ENCODE measurements at regions not wholly inside any gene's neighbourhood (a gene's known extent, or its start where the extent isn't known, plus 50 kb on each side); places are given as distances from the start of the nearest gene placed in this dataset.

DNA sequence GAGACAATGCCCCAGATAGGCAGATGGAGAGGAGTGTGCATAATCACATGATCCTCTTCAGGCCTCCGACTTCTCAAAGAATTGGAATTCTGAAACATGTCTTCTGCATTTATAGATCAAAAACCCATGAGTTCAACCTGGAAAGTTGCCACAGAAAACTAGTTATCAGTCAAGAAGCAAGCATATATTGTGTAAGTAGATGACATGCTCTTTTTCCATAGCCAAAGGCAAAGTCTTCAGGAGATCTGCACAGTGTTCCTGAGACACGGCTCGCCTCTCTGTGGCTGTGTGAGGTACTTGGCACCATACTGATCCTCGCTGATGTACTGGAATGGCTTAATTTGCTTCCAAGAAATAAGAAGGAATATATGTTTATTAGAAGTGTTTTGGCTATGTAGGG, 213.5 kb upstream of the MKI67 start:
- no peak for TF ChIP-seq EZH2 (IDR thresholded peaks at IDR 0.05; ENCODE audit: borderline replicate concordance, low read depth, low read length, severe bottlenecking)
- TF ChIP-seq, protein P1, sequence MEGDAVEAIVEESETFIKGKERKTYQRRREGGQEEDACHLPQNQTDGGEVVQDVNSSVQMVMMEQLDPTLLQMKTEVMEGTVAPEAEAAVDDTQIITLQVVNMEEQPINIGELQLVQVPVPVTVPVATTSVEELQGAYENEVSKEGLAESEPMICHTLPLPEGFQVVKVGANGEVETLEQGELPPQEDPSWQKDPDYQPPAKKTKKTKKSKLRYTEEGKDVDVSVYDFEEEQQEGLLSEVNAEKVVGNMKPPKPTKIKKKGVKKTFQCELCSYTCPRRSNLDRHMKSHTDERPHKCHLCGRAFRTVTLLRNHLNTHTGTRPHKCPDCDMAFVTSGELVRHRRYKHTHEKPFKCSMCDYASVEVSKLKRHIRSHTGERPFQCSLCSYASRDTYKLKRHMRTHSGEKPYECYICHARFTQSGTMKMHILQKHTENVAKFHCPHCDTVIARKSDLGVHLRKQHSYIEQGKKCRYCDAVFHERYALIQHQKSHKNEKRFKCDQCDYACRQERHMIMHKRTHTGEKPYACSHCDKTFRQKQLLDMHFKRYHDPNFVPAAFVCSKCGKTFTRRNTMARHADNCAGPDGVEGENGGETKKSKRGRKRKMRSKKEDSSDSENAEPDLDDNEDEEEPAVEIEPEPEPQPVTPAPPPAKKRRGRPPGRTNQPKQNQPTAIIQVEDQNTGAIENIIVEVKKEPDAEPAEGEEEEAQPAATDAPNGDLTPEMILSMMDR (IDR thresholded peaks at IDR 0.05; ENCODE audit: borderline replicate concordance, extremely low read depth, low read length, poor library complexity, severe bottlenecking): no peak
